Neural cell (in vitro differentiated cells): ENCODE measurements at regions not wholly inside any gene's neighbourhood (a gene's known extent, or its start where the extent isn't known, plus 50 kb on each side); places are given as distances from the start of the nearest gene placed in this dataset.

Experiments used
- H2AFZ ChIP-seq: fragments of 200-600, 300-800 bp; sonication (generic), shearing (Covaris generic); 2 replicates; pipeline ENCODE4 v1.6.0; 2014; ENCODE audit warnings: low read depth, mild to moderate bottlenecking, antibody characterized with exemption, low read length, moderate library complexity
- H3F3A ChIP-seq: fragments of 200-600 bp; shearing (Covaris generic); 2 replicates; pipeline ENCODE4 v1.6.1; 2016; ENCODE audit warnings: mild to moderate bottlenecking, moderate library complexity, mixed read lengths, antibody characterized with exemption, low read length; ENCODE audit not compliant: insufficient read depth, poor library complexity, severe bottlenecking
- H3K27ac ChIP-seq: fragments of 200-600, 300-800 bp; sonication (generic), shearing (Covaris generic); 2 replicates; pipeline ENCODE4 v1.5.1; 2014; ENCODE audit warnings: mild to moderate bottlenecking, low read length, moderate library complexity
- H3K27me3 ChIP-seq: fragments of 300-800, 200-600 bp; sonication (generic), shearing (Covaris generic); 2 replicates; pipeline ENCODE4 v1.6.0; 2014; ENCODE audit warnings: mild to moderate bottlenecking, low read depth, low read length, moderate library complexity; ENCODE audit not compliant: insufficient read depth
- H3K36me3 ChIP-seq: fragments of 300-800, 200-600 bp; sonication (generic), shearing (Covaris generic); 2 replicates; pipeline ENCODE4 v1.5.1; 2014; ENCODE audit warnings: mild to moderate bottlenecking, antibody characterized with exemption, low read length, moderate library complexity; ENCODE audit not compliant: insufficient read depth
- H3K4me2 ChIP-seq: fragments of 300-800, 200-600 bp; sonication (generic), shearing (Covaris generic); 2 replicates; pipeline ENCODE4 v1.6.0; 2014; ENCODE audit warnings: mild to moderate bottlenecking, low read length
- H3K4me3 ChIP-seq: fragments of 300-800, 200-600 bp; sonication (generic), shearing (Covaris generic); 2 replicates; pipeline ENCODE4 v1.5.1; 2014; ENCODE audit warnings: mild to moderate bottlenecking, low read length, moderate library complexity
- H3K79me2 ChIP-seq: fragments of 200-600 bp; shearing (Covaris generic); replicated peaks from 2 replicates; pipeline ENCODE4 v1.6.0; 2014; ENCODE audit warnings: mild to moderate bottlenecking, low read length, moderate library complexity; ENCODE audit not compliant: insufficient read depth
- H3K9ac ChIP-seq: fragments of 300-800, 200-600 bp; sonication (generic), shearing (Covaris generic); 2 replicates; pipeline ENCODE4 v1.6.1; 2016; ENCODE audit warnings: mild to moderate bottlenecking, low read length, mixed read lengths
- H3K9me2 ChIP-seq: fragments of 200-600 bp; shearing (Covaris generic); 2 replicates; pipeline ENCODE4 v1.6.1; 2016; ENCODE audit warnings: mild to moderate bottlenecking, low read length, mixed read lengths; ENCODE audit not compliant: insufficient read depth
- H3K9me3 ChIP-seq: fragments of 200-600, 300-800 bp; sonication (generic), shearing (Covaris generic); 2 replicates; pipeline ENCODE4 v1.6.1; 2016; ENCODE audit warnings: mild to moderate bottlenecking, mixed run types, low read length, moderate library complexity, mixed read lengths
- H4K20me1 ChIP-seq: fragments of 200-600 bp; shearing (Covaris generic); 2 replicates; pipeline ENCODE4 v1.6.1; 2016; ENCODE audit warnings: mild to moderate bottlenecking, mixed run types; ENCODE audit not compliant: insufficient read depth
- EP300 ChIP-seq: fragments of 450-650 bp; conservative IDR thresholded peaks from 2 replicates; pipeline ENCODE4 v1.6.1; 2014; ENCODE audit warnings: antibody characterized with exemption, mild to moderate bottlenecking, moderate library complexity; ENCODE audit not compliant: poor library complexity, severe bottlenecking
- EZH2 ChIP-seq: fragments of 200-600, 300-800 bp; shearing (Covaris generic), sonication (generic); IDR thresholded peaks from 2 replicates; pipeline ENCODE4 v1.6.1; 2014; ENCODE audit warnings: antibody characterized with exemption, low read length, borderline replicate concordance, mild to moderate bottlenecking; ENCODE audit not compliant: insufficient read depth, poor library complexity, severe bottlenecking
- POLR2AphosphoS5 ChIP-seq: IDR thresholded peaks from 2 replicates; pipeline ENCODE4 v1.6.1; 2012
- RAD21 ChIP-seq: fragments of 450-650 bp; conservative IDR thresholded peaks from 2 replicates; pipeline ENCODE4 v1.6.1; 2014; ENCODE audit warnings: antibody characterized with exemption, mild to moderate bottlenecking, moderate library complexity
- SMC3 ChIP-seq: fragments of 450-650 bp; conservative IDR thresholded peaks from 2 replicates; pipeline ENCODE4 v1.6.1; 2014; ENCODE audit warnings: antibody characterized with exemption, mild to moderate bottlenecking, moderate library complexity; ENCODE audit not compliant: poor library complexity
- TAF1 ChIP-seq: IDR thresholded peaks from 2 replicates; pipeline ENCODE4 v1.6.1; 2012; ENCODE audit warnings: low read depth
- TF ChIP-seq, protein P1 (sequence below): IDR thresholded peaks from 2 replicates; pipeline ENCODE4 v1.6.1; 2012; ENCODE audit warnings: borderline replicate concordance
- TF ChIP-seq, protein P2 (sequence below): fragments of 450-650 bp; IDR thresholded peaks from 2 replicates; pipeline ENCODE4 v1.5.1; 2014; ENCODE audit warnings: antibody characterized with exemption, mild to moderate bottlenecking, moderate library complexity; ENCODE audit not compliant: poor library complexity, severe bottlenecking

DNA sequence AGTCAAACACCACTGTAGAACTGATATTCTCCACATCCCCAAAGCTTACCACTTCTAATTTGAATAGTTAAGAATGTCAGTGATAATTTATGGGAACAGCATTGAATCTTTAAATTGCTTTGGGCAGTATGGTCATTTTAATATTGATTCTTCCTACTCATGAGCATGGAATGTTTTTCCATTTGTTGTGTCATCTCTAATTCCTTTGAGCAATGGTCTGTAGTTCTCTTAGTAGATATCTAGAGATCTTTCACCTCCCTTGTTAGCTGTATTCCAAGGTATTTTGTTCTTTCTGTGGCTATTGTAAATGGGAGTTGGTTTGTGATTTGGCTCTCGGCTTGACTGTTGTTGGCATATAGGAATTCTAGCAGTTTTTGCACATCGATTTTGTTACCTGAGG lies 1341.8 kb upstream of the CDH9 start:
- Histone ChIP-seq H3K27ac (no peak overlapping the region), H3K9me2 (no peaks in the 10 kb centered on the region), H3K79me2 (no peaks in the 10 kb centered on the region), H3K4me3 (no peak overlapping the region), H3K9me3 (no peaks in the 10 kb centered on the region), H4K20me1 (no peaks in the 10 kb centered on the region), H2AFZ (no peak overlapping the region), H3K36me3 (no peaks in the 10 kb centered on the region), H3K27me3 (no peaks in the 10 kb centered on the region), H3K4me2 (no peak overlapping the region), H3F3A (no peaks in the 10 kb centered on the region), H3K9ac (no peak overlapping the region)
- TF ChIP-seq RAD21 (no peak), EZH2 (no peak), POLR2AphosphoS5 (no peak)
- TF ChIP-seq, protein P1, sequence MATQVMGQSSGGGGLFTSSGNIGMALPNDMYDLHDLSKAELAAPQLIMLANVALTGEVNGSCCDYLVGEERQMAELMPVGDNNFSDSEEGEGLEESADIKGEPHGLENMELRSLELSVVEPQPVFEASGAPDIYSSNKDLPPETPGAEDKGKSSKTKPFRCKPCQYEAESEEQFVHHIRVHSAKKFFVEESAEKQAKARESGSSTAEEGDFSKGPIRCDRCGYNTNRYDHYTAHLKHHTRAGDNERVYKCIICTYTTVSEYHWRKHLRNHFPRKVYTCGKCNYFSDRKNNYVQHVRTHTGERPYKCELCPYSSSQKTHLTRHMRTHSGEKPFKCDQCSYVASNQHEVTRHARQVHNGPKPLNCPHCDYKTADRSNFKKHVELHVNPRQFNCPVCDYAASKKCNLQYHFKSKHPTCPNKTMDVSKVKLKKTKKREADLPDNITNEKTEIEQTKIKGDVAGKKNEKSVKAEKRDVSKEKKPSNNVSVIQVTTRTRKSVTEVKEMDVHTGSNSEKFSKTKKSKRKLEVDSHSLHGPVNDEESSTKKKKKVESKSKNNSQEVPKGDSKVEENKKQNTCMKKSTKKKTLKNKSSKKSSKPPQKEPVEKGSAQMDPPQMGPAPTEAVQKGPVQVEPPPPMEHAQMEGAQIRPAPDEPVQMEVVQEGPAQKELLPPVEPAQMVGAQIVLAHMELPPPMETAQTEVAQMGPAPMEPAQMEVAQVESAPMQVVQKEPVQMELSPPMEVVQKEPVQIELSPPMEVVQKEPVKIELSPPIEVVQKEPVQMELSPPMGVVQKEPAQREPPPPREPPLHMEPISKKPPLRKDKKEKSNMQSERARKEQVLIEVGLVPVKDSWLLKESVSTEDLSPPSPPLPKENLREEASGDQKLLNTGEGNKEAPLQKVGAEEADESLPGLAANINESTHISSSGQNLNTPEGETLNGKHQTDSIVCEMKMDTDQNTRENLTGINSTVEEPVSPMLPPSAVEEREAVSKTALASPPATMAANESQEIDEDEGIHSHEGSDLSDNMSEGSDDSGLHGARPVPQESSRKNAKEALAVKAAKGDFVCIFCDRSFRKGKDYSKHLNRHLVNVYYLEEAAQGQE: no peak

DNA sequence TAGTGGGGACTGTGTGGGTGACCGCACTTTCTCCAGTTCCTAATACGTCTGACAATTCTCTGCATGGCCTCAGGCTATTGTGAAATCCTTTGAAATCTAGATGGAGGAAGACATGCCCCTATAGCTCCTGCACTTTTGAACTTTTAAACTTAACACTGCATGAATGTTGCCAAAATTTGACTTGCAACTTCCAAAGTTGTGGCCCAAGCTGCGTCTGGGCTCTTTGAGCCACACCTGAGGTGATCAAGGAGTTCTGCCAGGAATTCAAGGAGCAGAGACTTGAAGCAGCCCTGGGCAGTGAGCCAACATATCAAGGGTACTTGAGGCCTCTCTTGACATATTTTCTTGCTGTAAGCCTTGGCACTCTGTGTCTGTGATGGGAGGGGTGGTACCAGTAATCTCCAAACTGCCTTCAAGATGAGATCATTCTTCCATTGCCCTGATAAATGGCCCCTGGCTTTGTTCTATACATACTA lies 1336.1 kb upstream of the CDH9 start:
- no peaks in the 10 kb centered on the region for H3K79me2 ChIP-seq
- no peaks in the 10 kb centered on the region for H3K36me3 ChIP-seq
- H3K27me3 ChIP-seq: no peaks in the 10 kb centered on the region
- H4K20me1 ChIP-seq: no peaks in the 10 kb centered on the region
- H3F3A ChIP-seq: no peaks in the 10 kb centered on the region
- no peak overlapping the region for H2AFZ ChIP-seq
- no peaks in the 10 kb centered on the region for H3K9me2 ChIP-seq
- H3K4me2 ChIP-seq: no peak overlapping the region
- no peaks in the 10 kb centered on the region for H3K9me3 ChIP-seq
- H3K9ac ChIP-seq: no peak overlapping the region
- no peak overlapping the region for H3K4me3 ChIP-seq
- TF ChIP-seq, protein P2, sequence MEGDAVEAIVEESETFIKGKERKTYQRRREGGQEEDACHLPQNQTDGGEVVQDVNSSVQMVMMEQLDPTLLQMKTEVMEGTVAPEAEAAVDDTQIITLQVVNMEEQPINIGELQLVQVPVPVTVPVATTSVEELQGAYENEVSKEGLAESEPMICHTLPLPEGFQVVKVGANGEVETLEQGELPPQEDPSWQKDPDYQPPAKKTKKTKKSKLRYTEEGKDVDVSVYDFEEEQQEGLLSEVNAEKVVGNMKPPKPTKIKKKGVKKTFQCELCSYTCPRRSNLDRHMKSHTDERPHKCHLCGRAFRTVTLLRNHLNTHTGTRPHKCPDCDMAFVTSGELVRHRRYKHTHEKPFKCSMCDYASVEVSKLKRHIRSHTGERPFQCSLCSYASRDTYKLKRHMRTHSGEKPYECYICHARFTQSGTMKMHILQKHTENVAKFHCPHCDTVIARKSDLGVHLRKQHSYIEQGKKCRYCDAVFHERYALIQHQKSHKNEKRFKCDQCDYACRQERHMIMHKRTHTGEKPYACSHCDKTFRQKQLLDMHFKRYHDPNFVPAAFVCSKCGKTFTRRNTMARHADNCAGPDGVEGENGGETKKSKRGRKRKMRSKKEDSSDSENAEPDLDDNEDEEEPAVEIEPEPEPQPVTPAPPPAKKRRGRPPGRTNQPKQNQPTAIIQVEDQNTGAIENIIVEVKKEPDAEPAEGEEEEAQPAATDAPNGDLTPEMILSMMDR: no peak
- no peak for TF ChIP-seq RAD21
- TF ChIP-seq POLR2AphosphoS5: no peak
- no peak for TF ChIP-seq TAF1
- no peak for TF ChIP-seq EP300
- TF ChIP-seq, protein P1: no peak
- no peak for TF ChIP-seq EZH2
- TF ChIP-seq SMC3: no peak
- H3K27ac ChIP-seq: no peak overlapping the region
